NCI-H446 treated with DMSO at 0.1 percent for 48 hours (cell line): ENCODE measurements at regions not wholly inside any gene's neighbourhood (a gene's known extent, or its start where the extent isn't known, plus 50 kb on each side); places are given as distances from the start of the nearest gene placed in this dataset.
"Not testable (repeated sequence)": the region's sequence is repeated elsewhere in the genome, so short reads cannot be mapped to it uniquely, and the experiment has no call there.

ENCODE experiments used
- DNase-seq: peaks from one replicate; lab custom pipeline; 2025; lab: John Stamatoyannopoulos, UW

DNA sequence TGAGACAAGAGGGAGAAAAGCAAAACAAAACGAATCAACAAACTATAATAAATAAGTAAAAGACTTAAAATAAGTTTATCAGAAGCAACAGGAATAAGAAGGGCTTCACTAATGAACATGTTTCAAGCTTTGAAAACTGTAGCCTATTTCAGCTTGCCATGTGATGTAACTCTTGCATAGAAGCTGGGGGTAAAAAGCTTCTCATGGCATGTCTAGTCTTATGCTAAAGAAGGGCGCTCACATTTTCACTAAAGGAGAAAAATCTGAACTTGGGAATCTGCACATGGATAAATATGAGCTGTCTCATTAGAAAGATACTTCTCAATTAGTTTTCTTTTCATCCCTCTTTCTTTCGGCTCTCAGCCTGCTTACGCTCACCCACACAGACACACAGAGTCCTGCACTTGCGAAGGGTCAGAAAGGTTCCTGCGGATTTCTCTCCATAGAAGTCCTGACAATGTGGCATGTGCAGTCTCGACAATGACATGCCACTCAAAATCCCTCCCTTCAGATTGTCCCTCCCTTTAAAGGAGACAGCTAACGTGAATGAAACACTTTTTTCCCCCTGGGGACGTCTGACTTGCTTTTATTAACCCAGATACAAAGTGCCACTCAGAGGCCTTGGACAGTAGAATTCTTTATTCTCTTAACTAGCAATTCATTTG lies 568.9 kb upstream of the NR2F2 start:
- no peak for DNase-seq

DNA sequence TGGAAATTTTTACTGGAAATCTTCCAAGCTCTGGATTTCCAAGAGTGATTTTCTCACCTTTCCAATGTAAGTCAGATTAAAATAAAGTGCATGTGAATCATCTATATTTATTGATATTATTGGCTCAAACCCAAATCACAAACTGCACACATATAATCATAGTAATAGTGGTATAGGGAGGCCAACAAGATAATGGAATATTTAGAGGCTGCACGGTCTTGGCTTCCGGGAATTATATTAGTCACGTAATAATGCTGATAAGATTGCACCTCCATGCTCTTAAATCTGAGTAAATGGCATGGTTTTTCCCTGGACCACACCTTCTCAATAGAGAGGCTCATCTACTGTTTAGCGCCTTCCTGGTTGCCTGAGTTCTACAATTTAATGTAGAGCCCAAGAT lies 567.1 kb upstream of the NR2F2 start:
- no peak for DNase-seq

DNA sequence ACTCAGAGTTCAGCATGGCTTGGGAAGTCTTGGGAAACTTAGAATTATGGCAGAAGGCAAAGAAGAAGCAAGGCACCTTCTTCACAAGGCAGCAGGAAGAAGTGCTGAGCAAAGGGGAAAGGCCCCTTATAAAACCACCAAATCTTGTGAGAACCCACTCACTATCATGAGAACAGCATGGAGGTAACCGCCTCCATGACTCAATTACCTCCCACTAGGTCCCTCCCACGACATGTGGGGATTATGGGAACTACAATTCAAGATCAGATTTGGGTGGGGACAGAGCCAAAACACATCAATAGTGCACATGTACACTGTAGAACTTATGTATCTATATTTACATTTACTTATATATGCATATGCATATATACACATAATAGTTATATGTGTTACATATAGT lies 565.3 kb upstream of the NR2F2 start:
- DNase-seq = no peak

DNA sequence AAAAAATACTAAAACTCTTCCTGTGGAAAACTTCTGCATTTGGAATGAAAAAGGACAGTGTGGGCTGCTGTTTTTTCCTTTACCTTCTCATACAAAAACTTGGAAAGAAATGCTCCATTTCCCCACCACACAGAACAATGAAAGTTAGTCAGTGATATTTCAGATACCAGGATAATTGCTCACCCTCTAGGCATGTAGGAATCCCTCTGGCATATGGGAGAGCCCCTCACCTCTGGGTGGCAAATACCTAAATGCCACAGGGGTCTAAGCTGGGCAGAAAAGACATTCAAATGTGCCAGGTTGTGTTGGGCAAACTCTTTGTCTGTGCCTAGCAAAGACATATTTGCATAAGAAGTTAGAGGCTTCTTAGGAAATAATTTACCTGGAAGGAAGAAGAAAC lies 560.3 kb upstream of the NR2F2 start:
- DNase-seq = no peak

DNA sequence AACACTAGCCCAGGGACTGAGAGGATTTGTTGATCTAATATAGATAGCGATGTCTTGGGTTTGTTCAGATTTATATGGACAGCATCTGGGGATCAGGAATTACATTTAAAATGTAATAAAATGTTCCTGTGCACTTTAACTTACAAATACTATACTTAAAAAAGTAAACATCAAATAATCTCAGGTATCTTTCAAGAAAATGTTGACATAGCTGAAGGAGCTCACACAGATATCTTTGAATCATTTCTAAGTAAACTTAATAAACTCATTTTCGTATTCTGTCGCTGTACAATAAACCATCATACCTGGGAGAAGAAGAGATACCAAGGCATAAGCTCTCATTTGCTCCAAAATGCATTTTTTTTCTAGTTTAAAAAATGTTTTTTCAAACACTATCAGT lies 557.5 kb upstream of the NR2F2 start:
- DNase-seq = no peak

DNA sequence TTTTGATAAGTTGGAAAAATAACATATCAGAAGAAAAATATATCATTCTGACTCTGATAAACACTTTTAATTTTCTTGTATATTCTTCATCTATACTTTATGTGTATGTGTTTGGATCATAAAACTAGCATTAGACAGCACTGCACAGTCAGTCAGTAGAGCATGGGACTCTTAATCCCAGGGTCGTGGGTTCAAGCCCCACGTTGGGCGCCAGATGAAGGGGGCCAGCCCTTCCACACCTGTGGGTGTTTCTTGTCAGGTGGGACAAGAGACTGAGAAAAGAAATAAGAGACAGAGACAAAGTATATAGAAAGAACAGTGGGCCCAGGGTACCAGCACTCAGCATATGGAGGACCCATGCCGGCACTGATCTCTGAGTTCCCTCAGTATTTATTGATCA lies 546.0 kb upstream of the NR2F2 start:
- DNase-seq = no peak

DNA sequence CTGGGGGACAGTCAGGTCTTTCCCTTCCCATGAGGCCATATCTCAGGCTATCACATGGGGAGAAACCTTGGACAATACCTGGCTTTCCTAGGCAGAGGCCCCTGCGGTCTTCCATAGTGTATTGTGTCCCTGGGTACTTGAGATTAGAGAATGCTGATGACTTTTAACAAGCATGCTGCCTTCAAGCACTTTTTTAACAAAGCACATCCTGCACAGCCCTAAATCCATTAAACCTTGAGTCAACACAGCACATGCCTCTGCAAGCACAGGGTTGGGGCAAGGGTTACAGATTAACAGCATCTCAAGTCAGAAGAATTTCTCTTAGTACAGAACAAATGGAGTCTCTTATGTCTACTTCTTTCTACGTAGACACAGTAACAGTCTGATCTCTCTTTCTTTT lies 545.2 kb upstream of the NR2F2 start:
- DNase-seq = not testable (repeated sequence)

DNA sequence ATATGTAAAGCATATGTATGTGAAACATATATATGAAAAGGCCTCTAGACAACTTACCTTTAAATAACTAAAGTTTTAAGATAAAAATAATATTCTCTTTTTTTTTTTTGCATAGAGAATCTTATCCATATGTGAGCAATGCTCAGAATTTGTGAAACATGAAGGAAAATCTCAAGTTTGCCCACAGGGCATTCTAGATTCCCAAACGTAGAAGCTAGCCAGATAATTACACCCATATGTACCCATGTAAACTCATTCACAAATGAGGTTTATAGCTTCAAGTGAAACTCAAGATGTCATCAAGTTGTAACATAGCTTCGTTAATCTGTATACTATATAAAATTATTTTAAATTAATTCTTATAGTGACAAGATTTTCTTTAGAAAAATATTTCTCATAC lies 537.3 kb upstream of the NR2F2 start:
- DNase-seq = no peak

DNA sequence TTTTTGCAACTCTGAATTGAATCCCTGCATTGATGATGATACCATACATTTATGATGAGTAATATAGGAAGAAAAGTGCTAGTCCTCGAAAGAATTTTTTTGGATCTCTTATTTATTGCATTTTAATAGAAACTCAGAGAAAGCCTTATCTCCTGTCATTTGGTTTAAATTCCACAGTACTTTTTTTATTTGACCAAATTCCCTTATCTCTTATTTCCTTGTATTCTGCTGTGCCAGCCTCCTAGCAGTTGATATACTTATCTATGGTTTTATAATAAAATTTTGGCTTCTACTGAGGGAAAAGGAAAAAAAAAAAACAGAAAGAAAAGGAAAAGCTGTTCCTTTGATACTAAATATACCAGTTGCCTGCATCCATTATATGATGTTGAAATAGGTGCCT lies 535.1 kb upstream of the NR2F2 start:
- no peak for DNase-seq

DNA sequence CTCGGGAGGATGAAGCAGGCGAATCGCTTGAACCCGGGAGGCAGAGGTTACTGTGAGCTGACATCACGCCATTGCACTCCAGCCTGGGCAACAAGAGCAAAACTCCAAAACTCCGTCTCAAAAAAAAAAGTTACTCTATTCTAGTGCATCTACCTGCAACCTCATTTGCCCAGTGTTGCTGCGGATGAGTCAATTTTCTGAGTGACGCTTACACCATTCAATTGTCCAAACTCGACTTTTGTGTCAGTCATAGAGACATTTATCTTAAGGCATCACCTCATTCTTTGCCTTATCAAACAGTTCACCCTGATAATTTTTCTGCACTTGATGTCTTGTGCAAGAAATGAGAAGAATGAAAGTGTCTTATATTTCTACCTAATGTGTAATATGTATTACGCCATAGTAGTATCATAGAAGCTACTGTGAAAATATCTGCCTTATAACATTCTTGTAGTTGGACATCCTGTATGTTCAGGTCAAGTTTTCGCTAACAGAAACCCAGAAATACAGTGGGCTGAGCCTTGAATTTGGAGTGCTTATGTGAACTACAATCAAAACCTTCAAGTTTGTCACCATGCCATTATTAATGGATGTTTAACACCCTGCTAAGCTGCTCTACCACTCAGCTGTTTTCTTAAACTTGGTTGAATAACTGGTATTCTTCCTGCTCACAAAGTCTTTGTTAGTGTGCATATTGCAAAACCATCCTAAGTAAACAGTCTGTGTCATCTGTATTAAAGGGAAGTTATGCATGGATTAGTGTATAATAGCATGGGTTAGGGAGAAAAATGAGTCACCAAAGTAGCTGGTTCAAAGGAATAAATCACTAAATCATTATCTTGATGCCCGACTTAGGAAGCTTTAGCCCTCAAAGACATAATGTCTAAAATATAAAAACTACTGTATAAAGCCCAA lies 531.0 kb upstream of the NR2F2 start:
- no peak for DNase-seq

DNA sequence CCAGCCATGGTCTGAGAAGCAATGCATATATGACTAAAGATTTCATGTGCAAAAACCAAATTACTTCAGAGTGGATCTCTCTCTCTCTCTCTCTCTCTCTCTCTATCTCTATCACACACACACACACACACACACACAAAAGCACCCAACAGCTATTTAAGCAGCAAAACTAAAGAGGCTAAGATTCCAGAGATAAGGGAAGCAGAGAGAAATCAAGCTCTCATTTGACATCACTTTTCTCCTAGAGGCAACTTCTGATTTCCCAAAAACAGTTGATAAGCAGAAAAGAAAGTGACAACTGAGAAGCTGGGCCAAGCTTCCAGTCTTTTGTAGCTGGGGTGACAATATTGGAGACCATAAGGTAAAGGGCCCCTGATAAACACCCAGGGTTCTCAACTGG lies 526.0 kb upstream of the NR2F2 start:
- no peak for DNase-seq

DNA sequence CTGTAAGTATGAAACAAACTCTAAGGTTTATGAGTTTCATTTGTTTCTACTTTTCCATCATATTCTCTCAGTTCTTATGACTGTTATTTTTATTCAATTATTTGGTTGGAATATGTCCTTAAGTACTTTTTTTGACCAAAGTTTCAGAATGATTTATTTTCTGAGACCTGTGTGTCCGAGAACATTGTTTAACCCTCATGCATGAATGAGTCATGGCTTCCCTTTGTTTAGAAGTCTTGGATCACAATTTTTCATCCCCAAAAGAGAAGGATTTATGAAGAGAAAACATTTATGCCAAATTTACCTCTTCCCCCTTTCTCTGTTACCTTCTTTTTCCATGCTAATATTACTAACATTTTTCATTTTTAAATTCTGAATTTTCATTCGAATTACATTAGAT lies 518.0 kb upstream of the NR2F2 start:
- no peak for DNase-seq

DNA sequence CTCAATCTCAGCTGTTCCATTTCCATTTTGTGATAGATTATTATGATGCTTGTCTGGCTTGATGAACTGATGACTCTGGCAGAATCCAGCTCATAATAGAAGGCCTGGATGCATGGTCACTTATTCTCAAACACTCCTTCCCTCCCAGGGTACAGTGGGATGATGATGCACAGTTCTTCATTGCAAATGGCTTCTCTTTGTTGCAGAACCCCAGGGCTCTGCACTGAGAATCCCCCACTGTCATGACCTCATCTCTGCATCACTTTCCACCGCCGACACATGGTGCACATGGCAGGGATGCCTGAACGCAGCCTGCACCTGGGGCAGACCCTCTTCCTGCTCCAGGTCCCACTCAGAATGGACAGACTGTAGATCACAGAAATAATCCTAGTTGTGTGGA lies 515.6 kb upstream of the NR2F2 start:
- no peak for DNase-seq

DNA sequence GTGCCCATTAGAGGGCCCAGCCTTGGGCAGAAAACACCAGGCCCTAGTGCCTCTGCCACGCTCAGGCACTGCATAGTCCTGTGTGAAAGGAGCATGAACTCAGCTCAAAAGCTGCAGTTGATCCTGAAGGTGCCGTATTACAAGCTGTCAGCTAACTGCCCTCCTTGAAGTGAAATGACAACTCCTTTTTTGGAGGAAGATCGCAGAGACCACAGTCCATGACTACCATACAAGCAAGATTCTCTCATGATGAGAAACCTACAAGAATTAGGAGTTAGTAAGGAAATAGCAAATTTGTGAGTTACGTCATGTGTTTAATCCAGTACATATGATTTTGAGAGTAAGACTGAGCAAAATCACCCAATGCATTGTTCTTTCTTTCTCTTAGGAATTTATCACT lies 513.9 kb upstream of the NR2F2 start:
- DNase-seq = no peak

DNA sequence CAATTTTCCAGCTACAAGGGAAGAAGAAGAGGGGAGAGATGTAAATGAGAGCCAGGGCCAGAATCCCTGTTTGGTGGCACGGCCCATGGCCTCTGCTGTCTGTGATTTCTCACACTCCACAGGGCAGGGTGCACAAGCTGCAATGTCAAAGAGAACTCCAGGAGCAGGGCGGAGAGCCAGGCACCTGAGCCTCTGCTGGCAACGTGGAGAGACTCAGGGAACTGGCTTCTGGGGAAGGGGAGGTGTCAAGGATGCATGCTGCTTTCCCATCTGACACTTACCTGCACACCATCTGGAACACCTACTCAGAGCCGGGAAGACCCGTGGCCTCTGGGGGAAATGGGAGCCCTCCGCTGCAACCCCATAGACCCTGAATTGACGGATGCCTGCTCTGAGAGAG lies 507.5 kb upstream of the NR2F2 start:
- DNase-seq = no peak

DNA sequence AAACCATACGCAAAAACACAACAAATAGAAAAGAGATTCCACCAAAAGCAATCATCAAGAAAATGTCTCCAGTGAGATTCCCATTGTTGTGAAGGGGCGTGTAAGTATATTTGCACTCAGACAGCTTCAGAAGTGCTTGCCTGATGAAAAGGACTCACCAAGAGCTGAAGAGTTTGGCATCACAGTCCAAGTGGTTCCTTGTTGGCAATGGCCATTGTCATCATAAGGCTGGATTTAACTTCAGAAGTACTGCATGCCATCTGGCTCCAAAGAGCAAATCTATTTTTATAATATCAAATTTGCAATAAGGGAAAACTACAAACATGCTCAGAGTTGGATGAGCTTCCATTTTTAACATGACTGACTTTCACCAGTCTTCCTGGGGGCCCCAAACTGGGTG lies 505.3 kb upstream of the NR2F2 start:
- no peak for DNase-seq

DNA sequence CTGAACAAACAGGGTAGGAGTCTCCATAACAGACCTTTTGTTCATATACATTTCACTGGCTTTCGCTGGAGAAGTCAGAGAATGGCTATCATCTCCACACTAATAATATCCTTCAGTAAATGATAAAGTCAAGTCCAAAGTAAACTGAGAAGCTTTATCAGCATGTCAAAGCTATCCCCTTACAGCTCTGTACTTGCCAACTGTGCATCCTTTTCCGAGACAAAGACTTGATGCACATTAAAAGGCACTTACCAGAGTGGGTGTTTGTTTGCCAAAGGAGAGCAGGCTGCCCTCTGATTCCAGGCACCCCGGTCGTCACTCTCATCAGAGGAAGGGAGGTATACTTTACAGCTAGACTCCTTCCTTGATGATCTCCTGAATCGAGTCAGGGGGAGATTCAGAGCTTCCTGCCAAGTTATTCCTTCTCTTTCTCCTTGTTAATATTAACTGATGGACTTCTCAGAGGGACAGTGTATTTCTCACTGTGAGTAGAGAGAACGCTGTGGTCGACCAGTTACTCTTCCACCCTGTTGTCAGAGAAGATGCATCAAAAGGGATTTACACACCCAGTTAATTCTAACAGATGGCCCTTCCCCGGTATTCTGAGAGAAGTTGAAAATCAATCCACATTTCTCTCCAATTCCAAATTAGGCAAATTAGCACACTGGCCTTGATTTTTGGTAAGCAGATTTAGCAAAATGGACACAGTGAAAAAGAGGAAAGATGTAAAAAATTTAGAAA lies 504.7 kb upstream of the NR2F2 start:
- no peak for DNase-seq

DNA sequence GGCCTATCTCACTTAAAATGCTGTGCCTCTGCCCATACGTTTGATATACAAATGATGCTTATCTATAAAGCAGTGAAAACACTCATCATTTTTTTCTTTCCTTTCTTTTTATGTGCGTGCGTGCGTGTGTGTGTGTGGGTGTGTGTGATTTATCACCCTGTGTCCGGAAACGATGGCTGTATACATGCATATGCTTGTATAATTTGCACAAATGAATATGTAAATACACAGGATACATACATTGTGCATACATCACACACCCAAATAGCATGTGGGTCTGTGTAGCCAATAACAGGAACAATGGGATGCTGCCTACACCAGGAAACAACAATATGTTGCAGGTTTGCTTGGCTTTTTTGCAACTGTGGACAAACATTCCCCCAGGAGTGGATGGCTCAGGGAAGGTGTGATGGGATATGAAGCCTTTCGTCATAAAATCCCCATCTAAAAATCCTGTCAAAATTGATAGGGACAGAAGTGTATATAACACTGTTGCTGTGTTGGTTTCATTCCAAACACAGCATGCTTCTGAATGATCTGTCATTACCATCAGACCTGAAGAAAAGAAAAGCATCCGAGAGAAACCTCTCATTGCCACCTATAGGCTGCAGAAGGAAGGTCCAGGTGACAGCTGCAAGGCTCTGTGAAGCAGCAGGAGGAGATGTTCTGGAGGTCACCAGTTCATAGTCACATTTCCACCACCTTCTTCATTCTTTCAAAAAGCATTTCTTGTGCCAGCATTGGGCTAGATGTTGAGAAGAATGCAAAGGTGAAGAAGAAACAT lies 503.9 kb upstream of the NR2F2 start:
- DNase-seq = no peak

DNA sequence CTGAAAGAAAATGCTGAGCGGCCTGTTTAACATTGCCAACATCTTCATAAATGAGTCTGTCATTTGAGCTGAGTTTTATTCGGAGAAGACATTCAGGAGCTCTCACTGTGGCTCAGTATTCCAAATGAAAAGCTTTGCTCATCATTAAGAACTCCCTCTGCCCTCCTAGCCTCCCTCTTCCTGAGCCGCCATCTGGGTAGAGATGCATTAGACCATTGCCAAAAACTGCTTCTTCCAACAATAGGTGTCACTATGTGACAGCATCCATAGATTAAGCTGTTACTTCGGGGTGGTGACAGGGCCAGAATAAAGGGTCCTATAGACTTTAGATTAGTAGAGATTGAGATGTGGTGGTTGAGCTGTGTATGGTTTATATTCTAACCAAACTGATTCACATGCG lies 501.4 kb upstream of the NR2F2 start:
- no peak for DNase-seq

DNA sequence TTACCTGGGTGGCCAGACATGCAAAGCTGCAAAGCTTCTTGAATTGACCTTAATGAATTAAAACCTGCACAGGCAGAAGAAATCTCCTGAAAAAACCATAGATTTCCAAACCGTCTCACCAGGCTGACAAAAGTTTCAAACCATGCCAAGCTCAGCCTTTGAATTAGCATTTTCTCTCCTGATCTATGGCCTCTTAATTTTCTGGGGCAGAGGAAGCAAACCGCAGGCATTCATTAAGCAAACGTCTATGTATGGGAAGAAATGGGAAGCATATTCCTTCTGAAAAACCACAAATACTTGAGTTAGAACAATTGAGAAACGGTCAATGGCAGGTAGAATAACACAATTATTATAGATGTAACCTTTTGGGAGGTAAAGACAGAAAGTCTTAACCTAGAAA lies 500.2 kb upstream of the NR2F2 start:
- no peak for DNase-seq

DNA sequence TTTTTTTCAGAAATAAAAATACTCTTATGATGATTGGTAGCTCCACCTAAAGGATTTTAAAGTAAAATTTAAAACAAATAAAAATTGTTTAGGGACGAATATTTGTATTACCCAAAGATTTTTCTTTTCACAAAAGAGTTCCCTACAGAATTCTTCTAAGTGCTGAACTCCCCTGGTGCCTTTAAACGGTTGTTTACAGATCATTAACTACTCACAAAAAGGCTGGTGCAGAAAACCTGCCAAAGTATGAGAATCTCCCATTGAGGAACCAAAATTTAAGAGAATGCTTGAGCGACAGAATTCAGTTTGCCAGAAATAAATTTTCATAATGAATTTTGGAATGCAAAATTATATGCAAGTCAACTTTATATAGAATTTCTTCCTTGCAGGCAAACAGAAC lies 497.8 kb upstream of the NR2F2 start:
- no peak for DNase-seq
